PC-9 (cell line): ENCODE measurements at regions not wholly inside any gene's neighbourhood (a gene's known extent, or its start where the extent isn't known, plus 50 kb on each side); places are given as distances from the start of the nearest gene placed in this dataset.

Experiments used
- BruUV-seq: library from RNA; stranded (reverse); fragments of 400-500 nt; replicated peaks from 2 replicates; lab custom pipeline; 2021; lab: Mats Ljungman, UMichigan
- CTCF ChIA-PET: fragments of 300-600 bp; sonication (Branson Sonifier 250); formaldehyde crosslinking; loops from one replicate; lab custom pipeline; 2022; ENCODE audit warnings: antibody characterized with exemption; lab: Charles Lee
- POLR2A ChIA-PET: fragments of 300-600 bp; sonication (Branson Sonifier 250); formaldehyde crosslinking; loops from one replicate; lab custom pipeline; 2022; ENCODE audit warnings: antibody characterized with exemption; ENCODE audit not compliant: unreplicated experiment; lab: Charles Lee
- DNase-seq, 2 experiments: peaks; one replicate each; pipeline versions ENCODE4 v3.0.0 to v3.0.0-alpha.2; 2015 to 2022; ENCODE audit warnings: mixed read lengths in 1 of 2
- H2AFZ ChIP-seq: fragments of 200-600 bp; sonication (generic); 2 replicates; pipeline ENCODE4 v1.8.1; 2017; ENCODE audit warnings: antibody characterized with exemption
- H3F3A ChIP-seq: fragments of 200-600 bp; sonication (generic); 2 replicates; pipeline ENCODE4 v1.8.1; 2017; ENCODE audit warnings: antibody characterized with exemption, mild to moderate bottlenecking, low read depth; ENCODE audit not compliant: insufficient read depth
- H3K27ac ChIP-seq: fragments of 200-600 bp; sonication (generic); 2 replicates; pipeline ENCODE4 v1.6.1; 2016; ENCODE audit warnings: mixed run types
- H3K27me3 ChIP-seq: fragments of 200-600 bp; sonication (generic); 2 replicates; pipeline ENCODE4 v1.6.1; 2016; ENCODE audit warnings: low read depth, mixed run types; ENCODE audit not compliant: insufficient read depth
- H3K36me3 ChIP-seq: fragments of 200-600 bp; sonication (generic); 2 replicates; pipeline ENCODE4 v1.6.1; 2016; ENCODE audit warnings: low read depth, mixed run types
- H3K4me1 ChIP-seq: fragments of 200-600 bp; sonication (generic); replicated peaks from 2 replicates; pipeline ENCODE4 v1.6.1; 2016; ENCODE audit warnings: mixed run types; ENCODE audit not compliant: insufficient read depth
- H3K4me2 ChIP-seq: fragments of 200-600 bp; sonication (generic); 2 replicates; pipeline ENCODE4 v1.6.1; 2017; ENCODE audit warnings: mixed run types
- H3K4me3 ChIP-seq: fragments of 200-600 bp; sonication (generic); 2 replicates; pipeline ENCODE4 v1.6.1; 2016; ENCODE audit warnings: mixed run types
- H3K79me2 ChIP-seq: fragments of 200-600 bp; sonication (generic); 2 replicates; pipeline ENCODE4 v1.6.1; 2017; ENCODE audit warnings: low read depth, mixed run types
- H3K9me2 ChIP-seq: fragments of 200-600 bp; sonication (generic); 2 replicates; pipeline ENCODE4 v1.8.1; 2017; ENCODE audit warnings: mild to moderate bottlenecking; ENCODE audit not compliant: insufficient read depth
- H3K9me3 ChIP-seq: fragments of 200-600 bp; sonication (generic); 2 replicates; pipeline ENCODE4 v1.8.1; 2016; ENCODE audit warnings: low read depth; ENCODE audit not compliant: insufficient read depth
- H4K20me1 ChIP-seq: fragments of 200-600 bp; sonication (generic); 2 replicates; pipeline ENCODE4 v1.8.1; 2017; ENCODE audit not compliant: insufficient read depth
- CTCF ChIP-seq: fragments of 200-600 bp; sonication (generic); conservative IDR thresholded peaks from 2 replicates; pipeline ENCODE4 v1.6.1; 2017; ENCODE audit warnings: mixed run types, antibody characterized with exemption, mild to moderate bottlenecking, moderate library complexity
- EZH2 ChIP-seq: fragments of 200-600 bp; sonication (generic); IDR thresholded peaks from 2 replicates; pipeline ENCODE4 v1.8.0; 2017; ENCODE audit warnings: antibody characterized with exemption, low read depth
- intact Hi-C: fragments of 100-400 bp; cut with micrococcal nuclease; formaldehyde crosslinking; loops from one replicate; pipeline ENCODE4 v1.10.0; 2022; ENCODE audit not compliant: unreplicated experiment

DNA sequence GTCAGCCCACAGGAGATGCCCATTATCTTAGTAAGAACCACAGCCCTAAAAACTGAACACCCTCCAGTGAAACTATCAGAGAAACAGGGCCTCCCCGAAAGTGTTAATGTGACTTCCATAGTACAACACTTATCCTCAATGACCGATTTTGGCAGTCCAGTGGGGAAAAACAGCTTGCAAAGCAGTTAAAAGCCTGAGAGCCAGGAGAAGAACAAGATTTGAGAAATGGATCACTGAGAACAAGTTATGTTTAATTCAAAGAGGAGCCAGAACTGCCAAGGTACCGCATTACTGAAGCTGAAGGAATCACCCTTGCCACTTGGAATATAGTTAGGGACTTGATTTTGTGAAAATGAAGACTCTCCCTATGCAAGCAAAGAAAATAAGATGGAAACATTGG is 236.9 kb downstream of the QKI start:
- Histone ChIP-seq H3K9me3 (no peaks in the 10 kb centered on the region), H2AFZ (no peak overlapping the region), H3K27me3 (peaks cover 88% of the 10 kb centered on the region), H3K4me1 (no peaks in the 10 kb centered on the region), H4K20me1 (no peaks in the 10 kb centered on the region), H3K79me2 (no peaks in the 10 kb centered on the region), H3F3A (no peaks in the 10 kb centered on the region), H3K4me3 (no peak overlapping the region), H3K36me3 (no peaks in the 10 kb centered on the region), H3K4me2 (no peak overlapping the region), H3K27ac (no peak overlapping the region), H3K9me2 (no peaks in the 10 kb centered on the region; the same call in 1 of the 2 replicates)
- intact Hi-C loops = no loop called here
- CTCF ChIA-PET = no interaction called here
- BruUV-seq = no TSS peak
- no peak for DNase-seq
- no peak for TF ChIP-seq CTCF
- TF ChIP-seq EZH2 = no peak
- POLR2A ChIA-PET = no interaction called here

DNA sequence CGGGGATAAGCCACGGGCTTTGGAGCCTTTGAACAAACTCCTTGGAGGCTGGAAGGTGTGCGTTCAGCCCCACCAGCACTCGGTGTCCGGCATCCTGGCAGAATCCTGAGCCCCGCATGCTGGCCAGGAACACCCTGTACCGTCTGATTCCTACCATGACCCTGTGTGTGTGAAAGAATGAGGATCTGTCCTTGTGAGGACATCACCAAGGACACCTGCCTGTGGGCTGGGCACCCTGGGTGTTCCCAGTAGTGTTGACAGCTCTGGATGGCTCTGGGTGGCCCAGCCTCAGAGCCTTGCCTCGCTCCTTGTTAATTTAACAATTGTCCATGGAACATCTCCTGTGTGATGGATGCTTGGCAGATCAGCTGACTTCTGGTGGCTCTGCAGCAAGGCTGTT is 234.3 kb downstream of the QKI start:
- no peak for TF ChIP-seq EZH2
- H3F3A ChIP-seq = no peaks in the 10 kb centered on the region
- ChIA-PET CTCF (no interaction called here), POLR2A (no interaction called here)
- no peak overlapping the region for H3K4me2 ChIP-seq
- no peak for DNase-seq
- H3K27me3 ChIP-seq = peaks cover 99% of the 10 kb centered on the region
- H4K20me1 ChIP-seq = no peaks in the 10 kb centered on the region
- no peaks in the 10 kb centered on the region for H3K36me3 ChIP-seq
- no peaks in the 10 kb centered on the region for H3K4me1 ChIP-seq
- BruUV-seq = no TSS peak
- no peaks in the 10 kb centered on the region for H3K79me2 ChIP-seq
- no peak overlapping the region for H3K4me3 ChIP-seq
- no peaks in the 10 kb centered on the region for H3K9me3 ChIP-seq
- H2AFZ ChIP-seq = no peak overlapping the region
- intact Hi-C loops = no loop called here
- H3K9me2 ChIP-seq = no peaks in the 10 kb centered on the region
- no peak overlapping the region for H3K27ac ChIP-seq

DNA sequence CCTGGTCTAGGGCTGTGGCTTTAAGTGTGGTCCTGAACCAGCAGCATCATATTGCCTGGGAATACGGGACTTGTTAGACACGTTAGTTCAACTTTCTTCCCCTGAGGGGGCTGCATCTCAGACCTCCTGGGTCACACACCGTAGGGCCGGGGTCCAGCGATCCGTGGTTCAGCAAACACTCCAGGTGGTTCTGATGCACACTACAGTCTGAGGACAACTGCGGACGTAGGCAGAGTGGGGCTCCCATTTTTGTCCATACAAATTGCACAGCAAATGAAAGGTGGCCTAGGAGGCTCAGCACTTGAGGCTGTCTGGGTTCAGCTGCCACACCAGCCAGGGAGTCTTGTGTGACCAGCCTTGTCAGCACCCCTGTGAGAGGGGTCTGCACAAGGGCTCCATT is 233.1 kb downstream of the QKI start:
- no peaks in the 10 kb centered on the region for H3K36me3 ChIP-seq
- no peak for TF ChIP-seq CTCF
- TF ChIP-seq EZH2 = no peak
- no peak overlapping the region for H3K4me3 ChIP-seq
- no peaks in the 10 kb centered on the region for H3K9me3 ChIP-seq
- H3K9me2 ChIP-seq = no peaks in the 10 kb centered on the region
- POLR2A ChIA-PET = no interaction called here
- H3K79me2 ChIP-seq = no peaks in the 10 kb centered on the region
- CTCF ChIA-PET = no interaction called here
- no peak overlapping the region for H2AFZ ChIP-seq
- no peak for DNase-seq
- intact Hi-C loops = no loop called here
- no peak overlapping the region for H3K4me2 ChIP-seq
- H3K27me3 ChIP-seq = peaks cover 99% of the 10 kb centered on the region
- no TSS peak for BruUV-seq
- no peaks in the 10 kb centered on the region for H4K20me1 ChIP-seq
- H3F3A ChIP-seq = no peaks in the 10 kb centered on the region
- H3K4me1 ChIP-seq = no peaks in the 10 kb centered on the region
- H3K27ac ChIP-seq = no peak overlapping the region

DNA sequence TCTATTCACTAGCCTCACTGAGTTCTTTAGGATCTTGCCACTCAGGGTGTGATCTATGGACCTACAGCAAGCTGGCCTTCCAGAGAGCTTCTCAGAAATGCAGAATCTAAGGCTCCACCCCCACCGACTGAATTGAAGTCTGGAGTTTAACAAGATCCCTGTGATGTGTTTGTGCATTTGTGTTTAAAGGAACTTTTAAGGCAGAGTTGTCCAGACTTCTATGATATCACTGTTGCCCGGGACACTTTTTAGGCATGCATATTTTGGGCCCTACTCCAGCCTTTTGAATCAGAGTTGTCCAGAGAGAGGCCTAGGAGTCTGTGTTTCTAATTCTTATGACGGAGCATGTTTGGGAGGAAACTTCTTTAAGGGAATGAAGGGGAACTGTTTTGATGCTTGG is 232.3 kb downstream of the QKI start:
- H3K4me2 ChIP-seq = no peak overlapping the region
- H3K4me3 ChIP-seq = no peak overlapping the region
- CTCF ChIA-PET = no interaction called here
- no peak overlapping the region for H3K27ac ChIP-seq
- H4K20me1 ChIP-seq = no peaks in the 10 kb centered on the region
- intact Hi-C loops = no loop called here
- peaks cover 99% of the 10 kb centered on the region for H3K27me3 ChIP-seq
- H2AFZ ChIP-seq = no peak overlapping the region
- H3K9me3 ChIP-seq = no peaks in the 10 kb centered on the region
- POLR2A ChIA-PET = no interaction called here
- TF ChIP-seq CTCF = no peak
- TF ChIP-seq EZH2 = no peak
- DNase-seq = no peak
- H3F3A ChIP-seq = no peaks in the 10 kb centered on the region
- no peaks in the 10 kb centered on the region for H3K9me2 ChIP-seq
- H3K36me3 ChIP-seq = no peaks in the 10 kb centered on the region
- no peaks in the 10 kb centered on the region for H3K4me1 ChIP-seq
- no peaks in the 10 kb centered on the region for H3K79me2 ChIP-seq
- BruUV-seq = no TSS peak
